ENCODE measurements at regions not wholly inside any gene's neighbourhood (a gene's known extent, or its start where the extent isn't known, plus 50 kb on each side); places are given as distances from the start of the nearest gene placed in this dataset.
A peak's percentile ranks its signal among the peaks of the same experiment; 100 is the strongest.
"Not testable (repeated sequence)": the region's sequence is repeated elsewhere in the genome, so short reads cannot be mapped to it uniquely, and the experiment has no call there.

DNA sequence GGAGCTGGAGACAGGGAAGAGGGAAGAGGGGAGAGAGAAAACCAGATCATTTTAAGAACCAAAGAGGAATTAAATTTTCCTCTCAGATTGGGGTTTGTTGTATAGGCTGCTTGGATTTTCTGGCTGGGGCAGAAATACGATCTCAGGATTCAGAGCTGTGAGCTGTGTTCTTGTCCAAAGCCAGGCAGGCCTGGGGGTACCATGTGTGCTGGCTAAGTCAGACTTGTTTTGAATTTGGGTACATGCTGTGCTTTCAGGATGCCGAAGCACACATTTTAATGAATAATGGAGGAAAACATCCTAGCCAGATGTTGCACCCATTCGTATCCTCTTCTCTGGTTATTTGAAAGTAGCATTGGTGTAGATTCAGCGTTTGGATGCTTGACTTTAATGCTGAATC, 170.3 kb upstream of the PODXL start:
- no peak for DNase-seq (ENCODE audit: low spot score)

DNA sequence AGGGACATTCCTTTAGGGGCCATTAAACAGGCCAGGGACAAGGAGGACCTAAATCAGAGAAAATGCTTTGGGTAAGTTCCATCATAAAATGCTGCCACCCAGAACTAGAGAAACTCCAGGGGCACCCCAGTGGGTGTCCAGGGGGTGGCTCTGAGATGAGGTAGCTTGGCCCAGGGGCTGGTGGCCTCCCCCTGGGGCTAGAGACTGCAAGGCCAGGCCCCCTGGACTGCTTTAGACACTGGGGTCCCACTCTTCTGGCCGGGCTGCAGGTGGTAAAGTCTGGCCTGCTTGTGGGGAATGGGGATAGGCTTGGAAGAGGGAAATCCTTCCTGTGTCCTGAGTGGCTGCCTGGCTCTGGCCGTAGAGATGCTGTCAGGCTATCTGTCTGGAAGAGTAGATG, 169.6 kb upstream of the PODXL start:
- DNase-seq (ENCODE audit: low spot score): no peak

- no peak for DNase-seq (ENCODE audit: low spot score)
These were observed 168.4 kb upstream of the PODXL start for GRCh38 chr7:131724776-131725345.

DNA sequence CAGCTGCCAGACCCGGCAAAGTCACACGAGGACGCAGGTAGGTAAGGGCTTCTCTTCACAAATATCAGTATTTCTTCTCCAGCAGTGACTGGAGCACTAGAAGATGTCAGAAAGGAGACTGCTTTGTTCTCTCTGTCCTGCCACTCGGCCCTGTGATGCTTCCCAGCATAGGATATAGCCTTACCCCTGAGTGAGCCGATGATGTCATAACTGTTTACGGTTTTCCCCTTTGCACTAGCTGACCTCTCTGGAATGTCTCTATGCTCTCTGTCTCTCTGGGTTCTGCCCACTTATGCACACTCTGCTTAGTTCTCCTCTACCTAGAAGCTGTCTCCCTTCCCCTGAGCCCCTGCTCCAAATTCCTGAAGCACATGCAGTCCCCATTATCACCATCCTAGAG, 167.5 kb upstream of the PODXL start:
- DNase-seq (ENCODE audit: low spot score): no peak

DNA sequence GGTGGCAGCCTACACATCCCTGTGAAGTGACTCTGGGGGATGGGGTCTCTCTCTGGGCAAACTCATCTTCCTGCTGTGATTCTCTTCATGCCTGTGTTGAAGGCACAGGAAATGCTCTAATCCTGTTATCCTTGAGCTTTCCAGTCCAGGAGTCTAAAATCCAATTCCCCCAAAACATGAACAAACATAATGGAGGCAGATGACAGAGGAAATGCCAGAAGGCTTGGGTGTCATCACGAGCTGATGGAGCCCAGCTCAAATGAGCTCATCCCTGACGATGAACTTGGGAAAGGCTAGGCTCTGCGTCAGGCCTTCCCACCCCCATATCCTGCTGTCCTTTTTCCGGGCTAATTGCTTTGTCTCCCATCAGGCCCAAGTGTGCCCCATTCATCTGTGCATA, 165.9 kb upstream of the PODXL start:
- DNase-seq (ENCODE audit: low spot score): no peak

DNA sequence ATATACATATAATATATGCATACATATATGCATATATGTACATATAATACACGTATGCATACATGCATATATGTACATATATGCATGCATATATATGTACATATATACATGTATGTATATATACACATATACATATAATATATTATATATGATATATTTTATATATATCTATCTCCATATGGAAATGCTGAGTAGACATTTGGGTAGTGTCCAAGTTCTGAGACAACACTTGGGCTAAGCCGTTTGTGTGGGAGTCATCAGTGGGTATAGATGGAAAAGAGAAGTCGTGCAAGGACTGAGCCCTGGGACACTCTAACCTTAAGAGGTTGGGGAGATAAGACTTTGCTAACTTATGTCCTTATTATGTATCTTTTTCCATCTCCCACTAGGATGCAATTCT, 165.2 kb upstream of the PODXL start:
- DNase-seq (ENCODE audit: low spot score): no peak

DNA sequence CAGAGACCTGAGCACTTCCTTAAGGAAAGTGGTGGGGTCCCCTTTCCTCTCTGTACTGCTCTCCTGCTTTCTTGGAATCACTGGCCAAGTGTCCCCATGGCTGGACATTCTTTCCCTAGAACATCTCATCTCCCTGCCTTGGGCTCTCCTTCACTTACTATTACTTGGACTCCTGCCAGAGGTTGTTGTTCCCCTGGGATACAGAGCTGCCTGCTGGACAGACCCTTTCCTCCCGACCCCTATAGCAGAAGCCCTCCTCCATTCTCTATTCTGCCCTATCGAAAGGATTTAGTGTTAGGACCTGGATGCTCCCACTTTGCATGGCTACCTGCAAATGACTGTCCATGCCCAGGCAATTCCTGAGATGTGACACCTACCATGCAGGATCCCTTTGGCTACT, 164.3 kb upstream of the PODXL start:
- no peak for DNase-seq (ENCODE audit: low spot score)

DNA sequence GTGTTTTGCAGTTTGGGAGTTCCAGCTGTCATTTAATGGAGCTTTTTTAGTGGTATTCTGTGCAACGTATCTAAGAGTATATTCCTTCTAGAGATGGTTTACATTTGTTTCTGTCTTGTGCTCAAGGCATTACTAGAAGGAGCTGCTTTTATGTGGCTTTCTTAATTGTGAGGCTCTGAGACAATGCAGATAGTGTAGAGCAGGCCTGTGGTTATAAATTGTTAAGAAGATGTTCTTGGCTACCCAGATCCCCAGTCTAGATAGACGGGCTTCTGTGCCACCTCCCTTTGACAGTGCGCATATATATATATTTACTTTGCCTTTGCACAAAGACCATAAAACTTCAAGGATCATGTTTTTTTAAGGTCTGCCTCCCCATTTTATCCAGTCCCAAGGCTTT, 160.8 kb upstream of the PODXL start:
- no peak for DNase-seq (ENCODE audit: low spot score)

- DNase-seq (ENCODE audit: low spot score): no peak
These were observed 142.9 kb upstream of the PODXL start for GRCh38 chr7:131699323-131699722.

DNA sequence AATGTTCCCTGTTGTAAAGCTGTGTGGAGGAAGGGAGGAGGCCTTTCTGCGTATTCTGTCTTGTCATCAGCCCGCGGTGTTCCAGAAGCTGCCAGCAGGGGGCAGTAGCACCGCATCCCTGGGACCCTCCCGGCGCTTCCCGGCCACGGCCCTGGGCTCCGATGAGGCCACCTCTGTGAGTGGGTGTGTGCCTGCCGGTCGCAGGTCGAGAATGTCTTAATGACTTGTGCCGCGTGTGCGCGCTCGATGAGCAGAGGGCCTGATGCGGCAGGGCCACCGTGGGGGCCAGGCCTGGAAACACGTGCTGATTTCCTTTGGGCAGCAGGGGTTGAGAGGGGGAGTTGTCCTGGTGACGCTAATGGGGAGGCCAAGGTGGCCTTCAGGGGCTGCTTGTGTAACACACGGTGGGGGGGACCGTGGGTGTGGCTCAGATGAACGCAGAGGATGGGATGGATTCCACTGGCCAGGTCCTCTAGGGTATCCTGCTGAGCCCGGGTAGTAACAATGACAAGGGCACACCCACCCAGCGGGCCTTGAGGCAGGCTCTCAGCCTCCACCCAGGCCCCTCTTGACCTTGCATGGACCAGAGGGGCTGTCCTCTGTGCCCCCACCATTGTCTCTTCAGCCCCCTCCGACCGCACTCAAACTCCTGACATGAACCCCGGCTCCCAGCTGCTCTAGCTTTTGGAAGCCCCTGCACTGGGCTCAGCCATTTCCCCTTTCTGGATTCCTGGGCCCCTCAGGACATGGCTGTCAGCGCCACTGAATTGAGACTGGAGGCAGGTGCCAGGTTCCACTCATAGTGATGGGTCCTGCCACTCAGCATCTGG, 135.9 kb upstream of the PODXL start:
- DNase-seq (ENCODE audit: low spot score): peak; percentile 32

DNA sequence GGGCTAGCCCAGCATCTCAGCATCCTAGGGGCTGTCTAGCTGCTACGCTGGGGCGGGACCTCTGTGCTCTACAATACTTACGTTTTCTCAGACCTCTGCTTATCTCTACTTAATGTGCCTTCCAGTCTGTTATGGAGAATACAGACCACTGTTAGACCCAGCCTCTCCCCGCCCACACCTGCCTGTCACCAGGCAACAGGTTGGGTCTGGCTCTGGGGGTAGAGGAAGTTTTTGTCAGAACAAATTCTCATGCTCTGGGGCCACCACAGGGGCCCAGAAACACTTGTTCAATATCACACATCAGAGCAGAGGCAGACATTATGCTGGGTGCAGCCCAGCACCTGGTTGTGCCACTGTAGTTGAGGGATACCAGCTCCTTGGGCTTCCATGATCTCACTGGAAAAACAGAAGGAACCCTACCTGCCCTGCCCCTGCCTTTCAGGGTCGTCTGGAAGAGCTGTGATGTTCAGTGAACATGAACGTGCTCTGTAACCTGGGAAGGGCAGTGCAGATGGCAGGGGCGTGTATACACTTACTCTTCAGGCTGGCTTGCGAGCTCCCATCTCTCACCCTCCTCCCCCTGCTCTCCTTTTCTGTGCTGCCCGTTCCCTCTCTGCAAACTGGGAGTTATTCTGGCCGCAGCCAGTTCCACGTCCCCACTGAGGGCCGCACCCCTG, 135.2 kb upstream of the PODXL start:
- no peak for DNase-seq (ENCODE audit: low spot score)

- DNase-seq (ENCODE audit: low spot score): no peak
These were observed 134.0 kb upstream of the PODXL start for GRCh38 chr7:131690441-131690840.

- no peak for DNase-seq (ENCODE audit: low spot score)
These were observed 133.3 kb upstream of the PODXL start for GRCh38 chr7:131689662-131690234.

GRCh38 chr7:131688738-131689661, 132.6 kb upstream of the PODXL start:
- peak; percentile 61 for DNase-seq (ENCODE audit: low spot score)

GRCh38 chr7:131687296-131687695, 130.9 kb upstream of the PODXL start:
- DNase-seq (ENCODE audit: low spot score): no peak

DNA sequence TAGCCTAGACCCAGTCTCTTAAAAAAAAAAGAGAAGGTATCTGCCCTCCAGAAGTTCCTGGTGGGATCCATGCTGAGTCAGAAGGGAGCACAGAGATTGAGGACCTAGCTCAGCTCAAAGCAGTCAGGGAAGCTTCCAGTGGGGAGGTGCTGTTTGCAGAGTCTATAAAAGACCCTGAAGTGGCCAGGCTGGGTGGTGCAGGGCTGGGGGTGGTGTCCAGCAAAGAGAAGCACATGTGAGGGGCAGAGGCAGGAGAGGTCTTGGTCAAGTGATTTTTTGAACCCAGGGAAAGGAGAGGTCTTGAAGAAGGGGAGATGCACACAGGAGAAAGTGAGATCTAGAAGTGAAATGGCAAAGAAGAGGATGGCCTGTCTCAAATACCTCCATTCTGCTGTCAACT, 130.4 kb upstream of the PODXL start:
- DNase-seq (ENCODE audit: low spot score): no peak

DNA sequence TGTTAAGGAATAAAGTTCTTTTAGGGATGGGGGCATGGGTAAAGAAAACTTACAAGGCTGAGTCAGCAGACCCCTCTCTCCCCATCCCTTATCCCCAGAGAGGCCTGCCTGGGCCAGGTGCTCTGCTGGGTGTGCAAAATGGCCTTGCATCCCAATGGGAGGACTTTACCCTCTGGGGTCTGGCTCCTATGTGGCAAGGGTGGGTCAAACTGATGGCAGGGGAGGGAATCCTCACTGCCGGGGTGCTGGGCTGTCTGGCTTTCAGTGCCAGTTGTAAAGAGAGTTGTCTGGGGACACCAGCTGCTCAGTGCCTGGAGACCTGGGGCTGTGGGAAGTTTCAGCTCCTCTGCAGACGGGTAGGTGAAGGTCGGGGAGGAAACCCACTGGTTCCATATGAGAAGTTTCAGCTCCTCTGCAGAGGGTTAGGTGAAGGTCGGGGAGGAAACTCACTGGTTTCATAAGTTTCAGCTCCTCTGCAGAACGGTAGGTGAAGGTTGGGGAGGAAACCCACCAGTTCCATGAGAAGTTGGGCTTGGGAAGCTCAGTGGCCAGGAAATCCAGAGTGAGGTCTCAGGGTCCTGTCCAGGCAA, 127.2 kb upstream of the PODXL start:
- DNase-seq (ENCODE audit: low spot score): no peak

- DNase-seq (ENCODE audit: low spot score): no peak
These were observed 125.5 kb upstream of the PODXL start for GRCh38 chr7:131681961-131682360.

DNA sequence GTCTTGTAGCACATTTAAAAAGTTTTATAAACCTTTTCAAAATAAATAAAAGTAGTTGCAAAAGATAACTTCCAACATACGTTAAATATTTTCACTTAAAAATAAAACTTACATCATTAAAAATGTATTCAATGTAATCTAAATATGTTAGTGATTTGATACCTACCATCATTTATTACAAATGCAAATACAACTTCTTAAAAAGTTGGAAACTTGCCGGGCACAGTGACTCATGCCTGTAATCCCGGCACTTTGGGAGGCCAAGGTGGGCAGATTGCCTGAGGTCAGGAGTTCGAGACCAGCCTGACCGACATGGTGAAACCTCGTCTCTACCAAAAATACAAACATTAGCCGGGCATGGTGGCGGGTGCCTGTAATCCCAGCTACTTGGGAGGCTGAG, 122.6 kb upstream of the PODXL start:
- not testable (repeated sequence) for DNase-seq (ENCODE audit: low spot score)

GRCh38 chr7:131676850-131677249, 120.4 kb upstream of the PODXL start:
- DNase-seq (ENCODE audit: low spot score): not testable (repeated sequence)

DNA sequence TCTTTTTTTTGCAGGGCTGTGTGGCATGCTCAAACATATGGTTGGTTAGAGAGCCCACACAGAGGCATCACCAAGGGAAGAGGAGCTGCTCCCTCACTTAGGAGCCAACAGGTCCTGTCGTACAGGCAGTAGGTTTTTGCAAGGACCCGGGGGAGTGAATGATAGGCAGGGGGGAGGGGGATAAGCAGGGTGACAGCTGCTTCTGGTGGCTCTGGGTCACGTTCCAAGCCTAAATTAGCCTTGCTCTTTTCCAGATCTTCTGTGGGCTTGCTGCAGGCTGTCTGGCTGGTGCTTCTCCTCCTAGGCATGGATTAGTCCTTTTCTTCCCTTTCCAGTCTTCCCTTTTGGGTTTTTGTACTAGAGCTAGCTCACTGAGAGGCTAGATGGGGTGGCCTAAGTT, 117.7 kb upstream of the PODXL start:
- no peak for DNase-seq (ENCODE audit: low spot score)

DNA sequence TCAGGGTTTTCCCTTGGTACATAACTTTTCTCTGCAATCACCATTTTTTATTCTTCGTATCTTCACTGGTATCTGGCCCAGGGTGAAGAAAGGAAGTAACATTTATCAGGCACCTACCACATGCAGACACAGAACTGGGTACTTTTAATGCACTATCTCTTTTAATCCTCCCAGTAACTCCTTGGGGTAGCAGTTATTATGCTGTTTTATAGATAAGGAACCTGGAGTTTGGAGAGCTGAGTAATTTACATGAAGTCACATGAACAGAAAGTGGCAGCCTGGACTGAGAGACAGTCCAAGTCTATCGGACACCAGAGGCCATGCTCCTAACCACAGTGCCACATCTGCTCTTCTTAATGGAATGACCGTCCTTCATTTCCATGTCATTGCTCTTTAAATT, 117.1 kb upstream of the PODXL start:
- no peak for DNase-seq (ENCODE audit: low spot score)
